Large intestine (tissue), 3 donors: ENCODE measurements at regions not wholly inside any gene's neighbourhood (a gene's known extent, or its start where the extent isn't known, plus 50 kb on each side); places are given as distances from the start of the nearest gene placed in this dataset.

Experiments used
- DNase-seq, 2 donors: peaks; one replicate each; pipeline versions ENCODE4 v3.0.0 to v3.0.0-alpha.2; 2013
- H3K27ac ChIP-seq: one replicate; pipeline ENCODE4 v1.5.1; 2013; ENCODE audit warnings: low read length
- H3K27me3 ChIP-seq: 2 replicates; pipeline ENCODE4 v1.6.1; 2013; ENCODE audit warnings: low read length; ENCODE audit not compliant: control insufficient read depth, insufficient read depth
- H3K36me3 ChIP-seq: 2 replicates; pipeline ENCODE4 v1.6.1; 2013; ENCODE audit warnings: low read length; ENCODE audit not compliant: control insufficient read depth, insufficient read depth
- H3K4me1 ChIP-seq: one replicate; pipeline ENCODE4 v1.6.1; 2013; ENCODE audit warnings: low read length; ENCODE audit not compliant: control insufficient read depth, insufficient read depth
- H3K4me3 ChIP-seq: one replicate; pipeline ENCODE4 v1.5.1; 2013; ENCODE audit warnings: low read length
- H3K9me3 ChIP-seq: one replicate; pipeline ENCODE4 v1.6.1; 2013; ENCODE audit warnings: mild to moderate bottlenecking, low read depth, low read length, moderate library complexity; ENCODE audit not compliant: control insufficient read depth
- whole genome bisulfite sequencing: methylation state at CpG from one replicate; pipeline ENCODE4 v1.1.5; 2013; ENCODE audit warnings: low lambda C conversion rate; ENCODE audit not compliant: insufficient coverage; 5-methylcytosine and 5-hydroxymethylcytosine counted together

DNA sequence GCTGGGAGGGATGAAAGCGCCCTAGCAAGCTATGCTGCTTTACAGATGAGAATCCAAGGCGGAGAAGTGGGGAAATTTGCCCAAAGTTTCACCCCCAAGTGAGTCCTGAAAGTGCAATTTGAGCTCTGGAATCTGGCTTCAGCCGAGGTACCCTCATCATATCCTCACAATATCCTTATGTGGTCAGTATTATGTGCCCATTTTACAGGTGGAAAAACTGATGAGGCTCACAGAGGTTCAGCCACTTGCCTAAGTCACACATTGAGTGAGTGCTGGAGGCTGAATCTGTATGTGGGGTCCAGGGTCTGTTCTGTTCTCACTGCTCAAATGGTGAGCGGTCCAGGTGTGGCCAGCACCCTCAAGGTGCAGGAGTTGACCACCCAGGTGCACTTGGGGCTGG is 85.3 kb downstream of the MATN1 start:
- WGBS, result no CpG with 5 or more reads among the region's 4 CpGs
- H3K36me3 ChIP-seq, result no peaks in the 10 kb centered on the region
- H3K4me1 ChIP-seq, result no peaks in the 10 kb centered on the region
- H3K9me3 ChIP-seq, result no peaks in the 10 kb centered on the region
- no peak for DNase-seq
- peaks cover 9% of the 10 kb centered on the region for H3K27me3 ChIP-seq
- no peak overlapping the region for H3K4me3 ChIP-seq
- H3K27ac ChIP-seq, result no peak overlapping the region

DNA sequence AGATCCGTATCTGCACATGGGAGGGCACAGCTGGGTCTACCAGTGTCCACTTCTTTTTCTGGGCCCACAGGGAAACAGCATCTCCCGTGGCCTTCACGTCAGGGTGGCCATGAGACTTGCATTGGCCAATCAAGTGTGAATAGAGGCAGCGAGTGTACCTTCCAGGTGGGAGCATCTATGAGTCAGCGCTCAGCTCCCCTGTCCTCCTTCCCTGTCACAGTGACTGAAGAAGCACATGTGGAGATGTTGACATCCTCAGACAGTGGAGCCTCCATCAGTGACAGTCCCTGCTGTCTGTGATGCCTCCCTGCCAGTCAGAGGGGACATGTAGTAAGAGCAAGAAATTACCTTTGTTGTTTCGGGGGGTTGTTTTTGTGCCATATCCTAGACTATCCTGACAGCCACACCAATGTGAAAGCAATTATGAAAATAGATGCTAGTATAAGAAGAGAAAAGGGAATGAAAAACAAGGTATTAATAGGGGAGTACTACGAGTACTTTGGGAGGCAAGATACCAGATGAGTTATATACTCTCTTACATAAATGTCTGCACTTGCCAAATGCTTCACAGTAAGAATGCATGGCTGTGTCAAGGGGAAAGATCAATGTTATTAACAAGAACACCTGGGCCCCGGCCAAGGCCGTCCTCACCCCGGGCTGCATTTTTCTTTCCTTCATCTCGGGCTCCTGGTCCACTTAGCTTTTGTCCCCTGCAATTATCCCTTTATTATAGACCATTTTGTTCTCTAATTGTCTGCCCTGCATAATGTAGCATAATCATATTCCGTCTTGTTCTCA is 86.0 kb downstream of the MATN1 start:
- DNase-seq, result no peak
- H3K27me3 ChIP-seq, result peaks cover 9% of the 10 kb centered on the region
- H3K36me3 ChIP-seq, result no peaks in the 10 kb centered on the region
- WGBS, result 64% methylated on average over 3 of the region's 12 CpGs
- H3K4me1 ChIP-seq, result no peaks in the 10 kb centered on the region
- no peak overlapping the region for H3K4me3 ChIP-seq
- H3K27ac ChIP-seq, result no peak overlapping the region
- no peaks in the 10 kb centered on the region for H3K9me3 ChIP-seq

DNA sequence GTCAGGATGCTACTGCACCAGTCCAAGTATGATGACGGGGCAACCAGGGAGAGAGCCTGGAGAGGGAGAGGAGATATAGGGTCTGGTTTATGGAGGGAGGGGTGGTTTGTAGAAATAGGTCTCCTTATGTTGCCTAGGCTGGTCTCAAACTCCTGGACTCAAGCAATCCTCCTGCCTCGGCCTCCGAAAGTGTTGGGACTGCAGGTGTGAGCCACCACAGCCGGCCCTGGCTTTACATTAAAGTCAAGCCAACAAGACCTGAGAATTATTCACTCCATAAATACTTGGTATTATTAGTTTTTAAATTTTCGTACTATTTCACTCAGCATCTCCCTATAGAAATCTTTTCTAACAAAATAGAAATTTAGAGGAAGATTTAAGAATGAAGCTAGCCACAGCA is 86.8 kb downstream of the MATN1 start:
- no peaks in the 10 kb centered on the region for H3K36me3 ChIP-seq
- peaks cover 9% of the 10 kb centered on the region for H3K27me3 ChIP-seq
- DNase-seq, result no peak
- H3K4me1 ChIP-seq, result no peaks in the 10 kb centered on the region
- no peaks in the 10 kb centered on the region for H3K9me3 ChIP-seq
- H3K4me3 ChIP-seq, result no peak overlapping the region
- H3K27ac ChIP-seq, result no peak overlapping the region
- WGBS, result 100% methylated on average over 2 of the region's 5 CpGs

- H3K27me3 ChIP-seq, result peaks cover 3% of the 10 kb centered on the region
- no peak for DNase-seq
- H3K4me3 ChIP-seq, result no peak overlapping the region
- H3K27ac ChIP-seq, result no peak overlapping the region
- H3K36me3 ChIP-seq, result no peaks in the 10 kb centered on the region
- H3K9me3 ChIP-seq, result no peaks in the 10 kb centered on the region
- no peaks in the 10 kb centered on the region for H3K4me1 ChIP-seq
- WGBS, result 100% methylated on average over 2 of the region's 8 CpGs
Observed at GRCh38 chr1:30635391-30635975, 87.9 kb downstream of the MATN1 start.

DNA sequence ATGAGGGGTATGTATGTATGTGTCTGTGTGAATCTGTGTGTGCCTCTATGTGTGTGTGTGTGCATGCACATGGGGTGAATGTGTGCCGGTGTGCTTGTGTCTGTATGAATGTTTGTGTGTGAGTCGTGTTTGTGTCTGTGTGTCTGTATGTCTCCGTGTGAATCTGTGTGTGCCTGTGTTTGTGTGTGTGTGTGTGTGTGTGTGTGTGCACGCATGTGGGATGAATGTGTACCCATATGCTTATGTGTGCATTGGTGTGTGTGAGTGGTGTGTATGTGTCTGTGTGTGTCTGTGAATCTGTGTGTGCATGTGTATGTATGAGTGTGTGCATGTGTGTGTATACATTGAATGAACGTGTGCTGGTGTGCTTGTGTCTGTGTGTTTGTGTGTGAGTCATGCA is 88.9 kb downstream of the MATN1 start:
- Histone ChIP-seq H3K4me3 (no peak overlapping the region), H3K27me3 (peaks cover 2% of the 10 kb centered on the region), H3K9me3 (no peaks in the 10 kb centered on the region), H3K4me1 (no peaks in the 10 kb centered on the region), H3K27ac (no peak overlapping the region), H3K36me3 (no peaks in the 10 kb centered on the region)
- no peak for DNase-seq
- WGBS, result 100% methylated on average over 1 of the region's 5 CpGs

DNA sequence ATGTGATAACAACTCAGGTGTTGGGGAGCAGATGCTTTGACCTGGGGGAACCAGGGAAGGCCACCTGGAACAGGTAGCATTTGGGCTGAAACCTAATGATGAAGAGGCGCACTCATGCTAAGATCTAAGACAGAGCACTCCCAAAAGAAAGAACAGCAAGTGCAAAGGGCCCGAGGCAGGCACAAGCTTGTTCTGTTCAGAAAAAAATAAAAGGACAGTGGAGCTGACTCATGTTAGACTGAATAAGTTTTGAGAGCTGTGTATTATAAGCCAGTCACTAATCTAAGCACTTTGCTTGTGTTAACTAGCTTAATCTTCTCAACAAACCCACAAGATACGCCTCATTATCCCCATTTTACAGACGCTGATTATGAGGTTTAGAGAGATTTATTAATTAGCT is 90.1 kb downstream of the MATN1 start:
- no CpG with 5 or more reads among the region's 4 CpGs for WGBS
- Histone ChIP-seq H3K36me3 (no peaks in the 10 kb centered on the region), H3K27ac (no peak overlapping the region), H3K9me3 (no peaks in the 10 kb centered on the region), H3K27me3 (peaks cover 2% of the 10 kb centered on the region), H3K4me3 (no peak overlapping the region), H3K4me1 (no peaks in the 10 kb centered on the region)
- DNase-seq, result no peak

GRCh38 chr1:30632481-30632880 is 90.9 kb downstream of the MATN1 start:
- DNase-seq, result no peak
- no CpG with 5 or more reads among the region's 7 CpGs for WGBS

GRCh38 chr1:30631700-30632099 is 91.7 kb downstream of the MATN1 start:
- no peak overlapping the region for H3K4me3 ChIP-seq
- peaks cover 2% of the 10 kb centered on the region for H3K27me3 ChIP-seq
- no peaks in the 10 kb centered on the region for H3K4me1 ChIP-seq
- H3K36me3 ChIP-seq, result no peaks in the 10 kb centered on the region
- H3K9me3 ChIP-seq, result no peaks in the 10 kb centered on the region
- no peak for DNase-seq
- no CpG with 5 or more reads among the region's 2 CpGs for WGBS
- H3K27ac ChIP-seq, result no peak overlapping the region

More at GRCh38 chr1:30632481-30632880, 90.9 kb downstream of the MATN1 start:
- Histone ChIP-seq H3K36me3 (no peaks in the 10 kb centered on the region), H3K4me3 (no peak overlapping the region), H3K9me3 (no peaks in the 10 kb centered on the region), H3K27me3 (peaks cover 2% of the 10 kb centered on the region), H3K4me1 (no peaks in the 10 kb centered on the region), H3K27ac (no peak overlapping the region)

- no peak for DNase-seq
- no peak overlapping the region for H3K27ac ChIP-seq
- no peaks in the 10 kb centered on the region for H3K4me1 ChIP-seq
- no CpG with 5 or more reads among the region's 5 CpGs for WGBS
- H3K36me3 ChIP-seq, result no peaks in the 10 kb centered on the region
- no peak overlapping the region for H3K4me3 ChIP-seq
- no peaks in the 10 kb centered on the region for H3K9me3 ChIP-seq
- no peaks in the 10 kb centered on the region for H3K27me3 ChIP-seq
Observed at GRCh38 chr1:30629501-30629900, 93.9 kb downstream of the MATN1 start.

- no peaks in the 10 kb centered on the region for H3K4me1 ChIP-seq
- DNase-seq, result no peak
- no peaks in the 10 kb centered on the region for H3K36me3 ChIP-seq
Observed at GRCh38 chr1:30627994-30628393, 95.4 kb downstream of the MATN1 start.

DNA sequence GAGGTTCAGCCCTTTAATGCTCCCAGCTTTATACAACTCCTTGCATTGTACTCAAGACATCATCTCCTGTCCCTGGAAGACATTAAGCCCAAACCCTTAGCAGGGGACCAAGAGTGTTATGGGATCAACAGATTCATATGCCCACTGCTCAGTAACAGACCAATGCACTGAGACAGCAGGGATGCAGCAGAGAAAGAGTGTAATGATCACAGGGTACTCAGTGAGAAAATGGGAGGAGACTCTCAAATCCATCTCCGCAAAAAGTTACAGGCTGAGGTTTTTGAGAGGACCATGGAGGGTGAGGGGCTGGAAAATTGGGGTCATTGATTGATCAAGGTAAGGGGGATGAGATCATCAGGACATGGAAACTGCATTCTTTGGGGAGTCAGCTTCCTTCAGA is 96.2 kb downstream of the MATN1 start:
- no peak for DNase-seq
- WGBS, result 100% methylated on average over 1 of the region's 1 CpG
- Histone ChIP-seq H3K9me3 (no peaks in the 10 kb centered on the region), H3K4me3 (no peak overlapping the region), H3K27me3 (no peaks in the 10 kb centered on the region), H3K4me1 (no peaks in the 10 kb centered on the region), H3K36me3 (no peaks in the 10 kb centered on the region), H3K27ac (no peak overlapping the region)

More at GRCh38 chr1:30627994-30628393, 95.4 kb downstream of the MATN1 start:
- H3K4me3 ChIP-seq, result no peak overlapping the region
- no peak overlapping the region for H3K27ac ChIP-seq
- no CpG with 5 or more reads among the region's 2 CpGs for WGBS
- no peaks in the 10 kb centered on the region for H3K9me3 ChIP-seq
- no peaks in the 10 kb centered on the region for H3K27me3 ChIP-seq
